ENCODE measurements at regions not wholly inside any gene's neighbourhood (a gene's known extent, or its start where the extent isn't known, plus 50 kb on each side); places are given as distances from the start of the nearest gene placed in this dataset.

DNA sequence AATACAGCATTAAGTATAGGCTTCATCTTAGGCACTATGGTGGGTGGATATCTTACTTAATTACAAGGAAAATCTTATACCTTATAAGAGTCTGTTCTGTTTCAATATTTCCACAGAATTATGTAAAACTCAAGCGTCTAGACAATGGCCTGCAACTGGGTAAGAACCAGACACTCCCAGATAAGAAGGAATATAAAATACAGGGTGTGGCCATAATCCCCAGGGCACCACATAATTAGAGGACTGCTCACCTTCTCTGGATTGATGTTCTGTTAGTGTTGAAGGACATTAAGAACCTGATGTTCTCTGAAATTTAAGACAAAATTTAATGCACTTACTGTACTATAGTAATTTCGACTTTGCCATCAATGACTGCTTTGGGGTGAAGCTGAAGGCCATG is 198.2 kb upstream of the ARSJ start:
- TF ChIP-seq, protein P1, sequence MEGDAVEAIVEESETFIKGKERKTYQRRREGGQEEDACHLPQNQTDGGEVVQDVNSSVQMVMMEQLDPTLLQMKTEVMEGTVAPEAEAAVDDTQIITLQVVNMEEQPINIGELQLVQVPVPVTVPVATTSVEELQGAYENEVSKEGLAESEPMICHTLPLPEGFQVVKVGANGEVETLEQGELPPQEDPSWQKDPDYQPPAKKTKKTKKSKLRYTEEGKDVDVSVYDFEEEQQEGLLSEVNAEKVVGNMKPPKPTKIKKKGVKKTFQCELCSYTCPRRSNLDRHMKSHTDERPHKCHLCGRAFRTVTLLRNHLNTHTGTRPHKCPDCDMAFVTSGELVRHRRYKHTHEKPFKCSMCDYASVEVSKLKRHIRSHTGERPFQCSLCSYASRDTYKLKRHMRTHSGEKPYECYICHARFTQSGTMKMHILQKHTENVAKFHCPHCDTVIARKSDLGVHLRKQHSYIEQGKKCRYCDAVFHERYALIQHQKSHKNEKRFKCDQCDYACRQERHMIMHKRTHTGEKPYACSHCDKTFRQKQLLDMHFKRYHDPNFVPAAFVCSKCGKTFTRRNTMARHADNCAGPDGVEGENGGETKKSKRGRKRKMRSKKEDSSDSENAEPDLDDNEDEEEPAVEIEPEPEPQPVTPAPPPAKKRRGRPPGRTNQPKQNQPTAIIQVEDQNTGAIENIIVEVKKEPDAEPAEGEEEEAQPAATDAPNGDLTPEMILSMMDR (IDR thresholded peaks at IDR 0.05), result no peak

DNA sequence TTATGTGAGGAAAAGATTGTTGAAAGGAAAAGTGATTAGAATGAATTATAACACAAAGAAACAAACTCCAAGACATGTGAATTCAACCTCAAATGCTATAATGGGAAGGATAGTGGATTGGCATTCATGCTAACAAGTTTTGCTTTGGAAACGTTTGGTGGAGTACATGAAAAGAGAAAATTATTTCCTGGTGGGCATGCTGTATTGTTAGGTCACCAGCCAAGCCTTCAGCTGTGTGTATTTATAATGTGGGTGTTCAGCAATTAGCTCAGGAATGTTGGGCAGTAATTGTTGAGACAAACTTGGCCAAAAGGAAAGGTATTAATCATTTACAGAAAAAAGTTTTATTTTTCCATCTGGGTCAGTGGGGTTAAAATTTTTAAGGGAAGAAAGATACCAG is 198.9 kb upstream of the ARSJ start:
- ATAC-seq (ENCODE audit: low FRiP score) (no peak), DNase-seq (ENCODE audit: low spot score) (no peak)
- TF ChIP-seq, protein P1 (IDR thresholded peaks at IDR 0.05), result no peak

More for the DNA sequence above, 198.2 kb upstream of the ARSJ start:
- no peak for ATAC-seq (ENCODE audit: low FRiP score)
- no peak for DNase-seq (ENCODE audit: low spot score)

DNA sequence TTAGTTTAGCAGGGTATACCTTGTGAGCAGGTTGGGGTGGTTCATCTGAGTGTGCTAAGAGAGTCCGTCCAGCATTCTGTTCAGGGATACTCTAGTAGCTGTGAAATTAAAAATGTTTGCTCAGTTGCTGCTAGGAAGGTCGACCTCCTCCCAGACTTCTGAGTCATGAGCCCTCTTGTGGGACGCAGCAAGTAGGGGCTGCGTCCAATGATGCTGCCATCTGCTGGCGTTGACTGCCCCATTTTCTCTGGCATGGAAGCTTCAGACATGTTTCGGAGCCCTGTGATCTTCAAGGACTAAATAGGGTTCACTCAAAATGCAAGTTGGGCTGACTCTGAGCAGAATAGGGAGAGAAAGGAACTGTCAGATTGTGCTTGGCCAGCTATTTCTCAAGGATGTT is 201.0 kb upstream of the ARSJ start:
- ATAC-seq (ENCODE audit: low FRiP score) (no peak), DNase-seq (ENCODE audit: low spot score) (no peak)
- TF ChIP-seq, protein P1 (IDR thresholded peaks at IDR 0.05), result no peak

DNA sequence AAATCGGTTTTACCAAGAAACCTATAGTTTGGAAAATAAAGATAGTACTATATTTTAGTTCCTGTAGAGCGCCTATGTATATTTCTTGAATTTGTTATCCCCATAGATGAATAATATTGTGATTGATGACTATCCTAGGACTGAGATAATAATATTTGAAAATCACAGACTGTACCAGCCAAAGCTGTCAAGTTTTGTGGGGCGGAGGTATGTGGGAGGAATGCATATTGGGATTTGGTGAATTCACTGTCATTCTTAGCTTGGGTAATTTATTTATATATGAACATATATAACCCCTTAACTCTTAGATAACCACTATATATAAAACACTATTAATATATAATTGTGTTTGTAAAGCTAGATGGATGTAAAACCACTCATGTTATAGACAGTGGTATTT is 205.5 kb upstream of the ARSJ start:
- DNase-seq (ENCODE audit: low spot score) (no peak), ATAC-seq (ENCODE audit: low FRiP score) (no peak)
- TF ChIP-seq, protein P1 (IDR thresholded peaks at IDR 0.05), result no peak

DNA sequence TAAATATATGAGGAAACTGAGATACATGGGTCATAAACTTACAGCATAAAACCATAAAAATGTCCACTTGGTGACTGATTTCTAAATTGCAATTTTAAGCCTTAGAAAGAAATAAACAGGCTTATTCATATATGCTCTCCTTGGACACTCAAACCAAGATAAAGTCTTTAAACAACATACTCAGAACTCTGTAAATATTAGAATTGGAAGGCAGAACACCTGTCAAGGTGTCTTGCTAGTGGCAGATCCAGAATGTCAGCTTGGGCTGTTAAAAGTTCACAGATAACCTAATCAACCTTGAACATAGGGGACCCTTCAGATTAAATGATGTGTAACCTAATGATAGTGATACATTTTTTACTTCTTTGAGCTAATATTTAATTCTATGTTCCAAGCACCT is 208.1 kb upstream of the ARSJ start:
- TF ChIP-seq, protein P1 (IDR thresholded peaks at IDR 0.05), result no peak
- no peak for DNase-seq (ENCODE audit: low spot score)

DNA sequence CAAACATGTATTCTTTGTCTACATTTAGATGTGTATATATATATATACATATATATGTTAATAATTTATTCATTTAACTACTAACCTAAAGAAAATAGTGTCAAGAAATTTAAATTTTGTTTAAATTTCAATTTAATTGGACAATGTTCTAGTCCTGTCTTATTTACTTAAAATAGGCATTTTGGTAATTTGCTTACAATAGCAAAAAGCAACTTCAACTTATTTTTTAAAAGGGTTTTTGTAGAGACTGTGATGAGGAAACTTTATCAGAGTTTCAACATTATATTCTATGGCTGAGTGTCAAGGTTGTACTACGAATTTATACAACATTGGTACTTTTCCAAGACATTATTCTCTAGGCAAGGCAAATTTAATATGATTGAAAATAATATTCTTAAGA is 212.0 kb upstream of the ARSJ start:
- no peak for DNase-seq (ENCODE audit: low spot score)
- TF ChIP-seq, protein P1 (IDR thresholded peaks at IDR 0.05), result no peak
- ATAC-seq (ENCODE audit: low FRiP score), result no peak

More for the DNA sequence above, 208.1 kb upstream of the ARSJ start:
- no peak for ATAC-seq (ENCODE audit: low FRiP score)

DNA sequence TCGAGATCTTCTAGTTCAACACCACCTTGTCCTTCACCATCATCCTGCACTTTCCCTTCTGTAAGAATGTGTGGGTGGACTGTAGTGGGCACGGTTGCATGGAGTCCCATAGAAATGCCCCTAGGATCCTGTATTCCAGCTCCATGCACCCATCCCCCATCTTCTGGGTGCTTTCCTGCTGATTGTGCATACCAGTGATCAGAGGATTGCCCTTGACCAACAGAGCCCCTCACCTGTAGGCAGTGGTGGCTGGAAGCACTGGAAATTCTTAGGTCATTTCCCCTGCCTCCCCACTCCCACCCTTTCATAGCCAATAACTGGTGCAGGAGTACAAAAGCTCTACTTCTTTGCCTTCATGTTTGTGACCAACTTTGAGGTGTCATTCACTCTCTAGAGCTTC is 213.4 kb upstream of the ARSJ start:
- no peak for ATAC-seq (ENCODE audit: low FRiP score)
- DNase-seq (ENCODE audit: low spot score), result no peak

More for the DNA sequence above, 213.4 kb upstream of the ARSJ start:
- TF ChIP-seq, protein P1 (IDR thresholded peaks at IDR 0.05), result no peak

Measured in omental fat pad (tissue), 3 donors.